K562 (cell line): ENCODE measurements at regions not wholly inside any gene's neighbourhood (a gene's known extent, or its start where the extent isn't known, plus 50 kb on each side); places are given as distances from the start of the nearest gene placed in this dataset.

Source experiments
- BHLHE40 ChIP-seq: IDR thresholded peaks from 2 replicates; pipeline ENCODE4 v1.6.1; 2011; ENCODE audit warnings: low read length, improper control_type of control experiment
- FOXJ2 ChIP-seq: fragments of 200-800 bp; sonication (Bioruptor generic); IDR thresholded peaks from 2 replicates; pipeline ENCODE4 v1.6.1; 2016; ENCODE audit warnings: missing genetic modification characterization, missing compliant biosample characterization
- GABPB2 ChIP-seq: fragments of 250-450 bp; sonication (Bioruptor Pico); conservative IDR thresholded peaks from 2 replicates; pipeline ENCODE4 v1.5.1; 2021; ENCODE audit warnings: mild to moderate bottlenecking
- GTF3C2 ChIP-seq: IDR thresholded peaks from 3 replicates; pipeline ENCODE4 v1.6.1; 2011; ENCODE audit warnings: borderline replicate concordance, mild to moderate bottlenecking, moderate library complexity; ENCODE audit not compliant: insufficient read length; ENCODE audit errors: extremely low read depth
- HEY1 ChIP-seq: fragments of 250-450 bp; sonication (Bioruptor Pico); IDR thresholded peaks from 2 replicates; pipeline ENCODE4 v1.5.0; 2020; ENCODE audit warnings: mild to moderate bottlenecking, moderate library complexity, borderline replicate concordance
- HINFP ChIP-seq: fragments of 450-650 bp; conservative IDR thresholded peaks from 2 replicates; pipeline ENCODE4 v1.6.1; 2016; ENCODE audit warnings: missing genetic modification characterization, low read depth, mild to moderate bottlenecking, control low read depth, missing compliant biosample characterization
- HOXB6 ChIP-seq: fragments of 250-450 bp; sonication (Bioruptor Pico); IDR thresholded peaks from 2 replicates; pipeline ENCODE4 v1.5.1; 2022; ENCODE audit warnings: mild to moderate bottlenecking, borderline replicate concordance
- HSF4 ChIP-seq: fragments of 250-450 bp; sonication (Bioruptor Pico); IDR thresholded peaks from 2 replicates; pipeline ENCODE4 v2.1.2; 2022; ENCODE audit warnings: mild to moderate bottlenecking, moderate library complexity, borderline replicate concordance
- KLF6 ChIP-seq: fragments of 250-450 bp; sonication (Bioruptor Pico); IDR thresholded peaks from 2 replicates; pipeline ENCODE4 v1.4.0; 2020; ENCODE audit warnings: mild to moderate bottlenecking, moderate library complexity, borderline replicate concordance
- LARP7 ChIP-seq: fragments of 450-650 bp; IDR thresholded peaks from 2 replicates; pipeline ENCODE4 v1.6.1; 2016
- MBD2 ChIP-seq: sonication (generic); IDR thresholded peaks from 2 replicates; pipeline ENCODE4 v1.6.1; 2016; ENCODE audit warnings: low read depth, borderline replicate concordance
- MTA2 ChIP-seq: fragments of 450-650 bp; IDR thresholded peaks from 2 replicates; pipeline ENCODE4 v1.6.1; 2016; ENCODE audit warnings: low read depth
- NFYB ChIP-seq: IDR thresholded peaks from 2 replicates; pipeline ENCODE4 v1.6.1; 2011; ENCODE audit warnings: mild to moderate bottlenecking, moderate library complexity; ENCODE audit not compliant: insufficient read length; ENCODE audit errors: extremely low read depth
- RAD51 ChIP-seq: fragments of 450-650 bp; IDR thresholded peaks from 2 replicates; pipeline ENCODE4 v1.7.1; 2016; ENCODE audit warnings: low read depth, mild to moderate bottlenecking, borderline replicate concordance
- SMAD2 ChIP-seq: fragments of 150-350 bp; IDR thresholded peaks from 2 replicates; pipeline ENCODE4 v1.6.1; 2014; ENCODE audit warnings: low read depth, mild to moderate bottlenecking, low read length
- STAT5A ChIP-seq: IDR thresholded peaks from 2 replicates; pipeline ENCODE4 v1.6.1; 2012; ENCODE audit warnings: low read length, inconsistent platforms, borderline replicate concordance
- TAL1 ChIP-seq: fragments of 450-650 bp; IDR thresholded peaks from 2 replicates; pipeline ENCODE4 v1.6.1; 2016; ENCODE audit warnings: mild to moderate bottlenecking
- TEAD2 ChIP-seq: fragments of 450-650 bp; IDR thresholded peaks from 2 replicates; pipeline ENCODE4 v1.6.1; 2016; ENCODE audit warnings: missing genetic modification characterization, control low read depth, missing compliant biosample characterization
- ZNF174 ChIP-seq: fragments of 250-450 bp; sonication (Bioruptor Pico); IDR thresholded peaks from 2 replicates; pipeline ENCODE4 v1.4.0; 2020; ENCODE audit warnings: mild to moderate bottlenecking
- ZNF384 ChIP-seq: IDR thresholded peaks from 2 replicates; pipeline ENCODE4 v1.6.1; 2012; ENCODE audit warnings: low read depth, low read length, improper control_type of control experiment
- ZNF583 ChIP-seq: fragments of 250-450 bp; sonication (Bioruptor Pico); IDR thresholded peaks from 2 replicates; pipeline ENCODE4 v1.4.0; 2020
- TF ChIP-seq, protein P1 (sequence below): fragments of 200-800 bp; sonication (Bioruptor generic); IDR thresholded peaks from 2 replicates; pipeline ENCODE4 v1.6.1; 2016; ENCODE audit warnings: missing genetic modification characterization, missing compliant biosample characterization

DNA sequence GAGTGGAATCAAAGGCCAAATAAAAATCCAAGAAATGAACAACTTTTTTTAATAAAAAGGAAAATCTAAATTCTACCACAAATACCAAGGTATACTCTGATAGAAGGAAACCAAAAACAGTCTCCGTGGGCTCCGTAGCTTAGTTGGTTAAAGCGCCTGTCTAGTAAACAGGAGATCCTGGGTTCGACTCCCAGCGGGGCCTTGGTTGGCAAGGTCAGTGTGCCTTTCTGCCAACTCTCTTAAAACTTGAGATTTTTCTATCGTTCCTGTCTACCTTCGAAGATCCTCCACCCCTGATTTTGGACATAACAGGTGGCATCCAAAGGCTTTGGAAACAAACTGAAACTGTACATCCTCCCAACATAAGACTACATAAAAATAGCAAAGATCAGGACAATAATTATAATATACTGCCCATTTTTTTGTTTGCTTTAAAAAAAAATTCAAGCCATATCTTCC lies 197.9 kb downstream of the TRIM27 start (continued):
- no peak for TF ChIP-seq HINFP
- no peak for TF ChIP-seq ZNF583
- TF ChIP-seq HEY1 = no peak
- TF ChIP-seq ZNF384 = no peak
- no peak; the same call in 1 of the 2 replicates for TF ChIP-seq TAL1
- 0 out of 2 replicates have a peak, but pooled peaks have one; percentile 53 for TF ChIP-seq LARP7
- peak; percentile 44; the same call in 1 of the 2 replicates for TF ChIP-seq FOXJ2 (tag)
- no peak for TF ChIP-seq HSF4
- no peak for TF ChIP-seq HOXB6 (CRISPR knock-in tag)
- no peak for TF ChIP-seq GABPB2
- no peak for TF ChIP-seq SMAD2
- TF ChIP-seq, protein P1, sequence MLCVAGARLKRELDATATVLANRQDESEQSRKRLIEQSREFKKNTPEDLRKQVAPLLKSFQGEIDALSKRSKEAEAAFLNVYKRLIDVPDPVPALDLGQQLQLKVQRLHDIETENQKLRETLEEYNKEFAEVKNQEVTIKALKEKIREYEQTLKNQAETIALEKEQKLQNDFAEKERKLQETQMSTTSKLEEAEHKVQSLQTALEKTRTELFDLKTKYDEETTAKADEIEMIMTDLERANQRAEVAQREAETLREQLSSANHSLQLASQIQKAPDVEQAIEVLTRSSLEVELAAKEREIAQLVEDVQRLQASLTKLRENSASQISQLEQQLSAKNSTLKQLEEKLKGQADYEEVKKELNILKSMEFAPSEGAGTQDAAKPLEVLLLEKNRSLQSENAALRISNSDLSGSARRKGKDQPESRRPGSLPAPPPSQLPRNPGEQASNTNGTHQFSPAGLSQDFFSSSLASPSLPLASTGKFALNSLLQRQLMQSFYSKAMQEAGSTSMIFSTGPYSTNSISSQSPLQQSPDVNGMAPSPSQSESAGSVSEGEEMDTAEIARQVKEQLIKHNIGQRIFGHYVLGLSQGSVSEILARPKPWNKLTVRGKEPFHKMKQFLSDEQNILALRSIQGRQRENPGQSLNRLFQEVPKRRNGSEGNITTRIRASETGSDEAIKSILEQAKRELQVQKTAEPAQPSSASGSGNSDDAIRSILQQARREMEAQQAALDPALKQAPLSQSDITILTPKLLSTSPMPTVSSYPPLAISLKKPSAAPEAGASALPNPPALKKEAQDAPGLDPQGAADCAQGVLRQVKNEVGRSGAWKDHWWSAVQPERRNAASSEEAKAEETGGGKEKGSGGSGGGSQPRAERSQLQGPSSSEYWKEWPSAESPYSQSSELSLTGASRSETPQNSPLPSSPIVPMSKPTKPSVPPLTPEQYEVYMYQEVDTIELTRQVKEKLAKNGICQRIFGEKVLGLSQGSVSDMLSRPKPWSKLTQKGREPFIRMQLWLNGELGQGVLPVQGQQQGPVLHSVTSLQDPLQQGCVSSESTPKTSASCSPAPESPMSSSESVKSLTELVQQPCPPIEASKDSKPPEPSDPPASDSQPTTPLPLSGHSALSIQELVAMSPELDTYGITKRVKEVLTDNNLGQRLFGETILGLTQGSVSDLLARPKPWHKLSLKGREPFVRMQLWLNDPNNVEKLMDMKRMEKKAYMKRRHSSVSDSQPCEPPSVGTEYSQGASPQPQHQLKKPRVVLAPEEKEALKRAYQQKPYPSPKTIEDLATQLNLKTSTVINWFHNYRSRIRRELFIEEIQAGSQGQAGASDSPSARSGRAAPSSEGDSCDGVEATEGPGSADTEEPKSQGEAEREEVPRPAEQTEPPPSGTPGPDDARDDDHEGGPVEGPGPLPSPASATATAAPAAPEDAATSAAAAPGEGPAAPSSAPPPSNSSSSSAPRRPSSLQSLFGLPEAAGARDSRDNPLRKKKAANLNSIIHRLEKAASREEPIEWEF (CRISPR knock-in tag) = no peak
- TF ChIP-seq TEAD2 (tag) = no peak
- no peak for TF ChIP-seq BHLHE40
- peak; percentile 97 for TF ChIP-seq GTF3C2
- no peak for TF ChIP-seq STAT5A
- 0 out of 2 replicates have a peak, but pooled peaks have one; percentile 24 for TF ChIP-seq MTA2
- no peak; the same call in 1 of the 2 replicates for TF ChIP-seq MBD2
- TF ChIP-seq ZNF174 (CRISPR knock-in tag) = no peak; the same call in 1 of the 2 replicates
- TF ChIP-seq KLF6 (CRISPR knock-in tag) = no peak
- TF ChIP-seq RAD51 = no peak
- TF ChIP-seq NFYB = no peak
